Mesothelial cell of epicardium (in vitro differentiated cells): ENCODE measurements at regions not wholly inside any gene's neighbourhood (a gene's known extent, or its start where the extent isn't known, plus 50 kb on each side); places are given as distances from the start of the nearest gene placed in this dataset.
A peak's percentile ranks its signal among the peaks of the same experiment; 100 is the strongest.

Experiments used
- DNase-seq, 2 experiments: peaks; one replicate each; pipeline ENCODE4 v3.0.0; 2021; ENCODE audit warnings: low spot score in 2 of 2; ENCODE audit not compliant: unreplicated experiment in 2 of 2
- H3K27ac Mint-ChIP-seq: 2 replicates; pipeline ENCODE4 v1.8.0; 2021; ENCODE audit warnings: mixed read lengths
- H3K27me3 Mint-ChIP-seq: 2 replicates; pipeline ENCODE4 v1.8.0; 2021; ENCODE audit warnings: low read depth, mixed read lengths
- H3K36me3 Mint-ChIP-seq: 2 replicates; pipeline ENCODE4 v1.8.0; 2021; ENCODE audit warnings: mixed read lengths
- H3K4me1 Mint-ChIP-seq: 2 replicates; pipeline ENCODE4 v1.8.0; 2021; ENCODE audit warnings: mixed read lengths
- H3K4me3 Mint-ChIP-seq: 2 replicates; pipeline ENCODE4 v1.8.0; 2021; ENCODE audit warnings: mild to moderate bottlenecking, moderate library complexity, mixed read lengths
- H3K9me3 Mint-ChIP-seq: 2 replicates; pipeline ENCODE4 v1.8.0; 2021; ENCODE audit warnings: mixed read lengths
- CTCF ChIP-seq: fragments of 200-600 bp; sonication (generic); IDR thresholded peaks from one replicate; pipeline ENCODE4 v1.5.0; 2021; ENCODE audit warnings: antibody characterized with exemption; ENCODE audit not compliant: unreplicated experiment

- Mint-ChIP-seq H3K27ac (no peak overlapping the region), H3K9me3 (no peaks in the 10 kb centered on the region), H3K4me3 (no peak overlapping the region), H3K36me3 (no peaks in the 10 kb centered on the region), H3K4me1 (no peaks in the 10 kb centered on the region), H3K27me3 (no peaks in the 10 kb centered on the region)
- no peak for DNase-seq
- no peak for TF ChIP-seq CTCF
Measured at GRCh38 chr7:136369225-136369624, 392.1 kb upstream of the MTPN start.

GRCh38 chr7:136359333-136359903, 382.3 kb upstream of the MTPN start:
- TF ChIP-seq CTCF: no peak
- H3K27ac Mint-ChIP-seq: no peak overlapping the region
- peaks cover 22% of the 10 kb centered on the region for H3K9me3 Mint-ChIP-seq
- no peaks in the 10 kb centered on the region for H3K27me3 Mint-ChIP-seq
- H3K4me1 Mint-ChIP-seq: no peaks in the 10 kb centered on the region
- H3K4me3 Mint-ChIP-seq: no peak overlapping the region
- H3K36me3 Mint-ChIP-seq: peaks cover 4% of the 10 kb centered on the region
- no peak for DNase-seq

- Mint-ChIP-seq H3K27me3 (no peaks in the 10 kb centered on the region), H3K27ac (peak overlapping the region; percentile 84), H3K4me1 (peaks cover 26% of the 10 kb centered on the region), H3K36me3 (no peaks in the 10 kb centered on the region), H3K4me3 (no peak overlapping the region), H3K9me3 (peaks cover 4% of the 10 kb centered on the region)
- DNase-seq: no peak
- TF ChIP-seq CTCF: no peak
Measured at GRCh38 chr7:136353287-136353686, 376.1 kb upstream of the MTPN start.

GRCh38 chr7:136348542-136349192, 371.5 kb upstream of the MTPN start:
- no peak for DNase-seq
- Mint-ChIP-seq H3K4me1 (peaks cover 21% of the 10 kb centered on the region), H3K4me3 (no peak overlapping the region), H3K27me3 (no peaks in the 10 kb centered on the region), H3K27ac (no peak overlapping the region), H3K9me3 (peaks cover 5% of the 10 kb centered on the region), H3K36me3 (no peaks in the 10 kb centered on the region)
- TF ChIP-seq CTCF: no peak

- Mint-ChIP-seq H3K36me3 (no peaks in the 10 kb centered on the region), H3K4me1 (peaks cover 16% of the 10 kb centered on the region), H3K27me3 (no peaks in the 10 kb centered on the region), H3K9me3 (peaks cover 5% of the 10 kb centered on the region), H3K27ac (no peak overlapping the region), H3K4me3 (no peak overlapping the region)
- TF ChIP-seq CTCF: no peak
- DNase-seq: no peak
Measured at GRCh38 chr7:136348142-136348541, 371.0 kb upstream of the MTPN start.
